ENCODE measurements at regions not wholly inside any gene's neighbourhood (a gene's known extent, or its start where the extent isn't known, plus 50 kb on each side); places are given as distances from the start of the nearest gene placed in this dataset.

- peaks cover 0 to 1% (median 0%) of the 10 kb centered on the region in 7 donors for H3K9me3 Mint-ChIP-seq
- peaks cover 16% of the 10 kb centered on the region for H3K27me3 Mint-ChIP-seq
- H3K27ac Mint-ChIP-seq, result no peak overlapping the region
- Histone ChIP-seq H3K27ac (ENCODE audit: insufficient read depth, low read length, poor library complexity, severe bottlenecking) (no peak overlapping the region), H3K36me3 (ENCODE audit: control insufficient read depth, insufficient read depth, low read length) (no peaks in the 10 kb centered on the region), H3K4me3 (ENCODE audit: low read depth, low read length) (no peak overlapping the region), H3K4me1 (ENCODE audit: control insufficient read depth, insufficient read depth, low read length, poor library complexity, severe bottlenecking) (no peaks in the 10 kb centered on the region), H3K9me3 (ENCODE audit: control insufficient read depth in 2 of 2, low read length in 2 of 2) (no peaks in the 10 kb centered on the region), H3K27me3 (ENCODE audit: control insufficient read depth, insufficient read depth, low read length) (no peaks in the 10 kb centered on the region)
- H3K4me1 Mint-ChIP-seq, result no peaks in the 10 kb centered on the region
- H3K36me3 Mint-ChIP-seq, result peaks cover 4% of the 10 kb centered on the region
- DNase-seq (no peak), ATAC-seq (ENCODE audit: low read depth in 2 of 2) (no peak)
- H3K4me3 Mint-ChIP-seq, result no peak overlapping the region
Observed at GRCh38 chr5:109982966-109983534, 293.3 kb downstream of the MAN2A1 start.

- Histone ChIP-seq H3K27ac (ENCODE audit: insufficient read depth, low read length, poor library complexity, severe bottlenecking) (no peak overlapping the region), H3K4me3 (ENCODE audit: low read depth, low read length) (no peak overlapping the region), H3K9me3 (ENCODE audit: control insufficient read depth in 2 of 2, low read length in 2 of 2) (no peaks in the 10 kb centered on the region), H3K36me3 (ENCODE audit: control insufficient read depth, insufficient read depth, low read length) (no peaks in the 10 kb centered on the region), H3K4me1 (ENCODE audit: control insufficient read depth, insufficient read depth, low read length, poor library complexity, severe bottlenecking) (no peaks in the 10 kb centered on the region), H3K27me3 (ENCODE audit: control insufficient read depth, insufficient read depth, low read length) (peaks cover 3% of the 10 kb centered on the region)
- Mint-ChIP-seq H3K27me3 (peaks cover 14% of the 10 kb centered on the region), H3K27ac (no peak overlapping the region), H3K36me3 (peaks cover 4% of the 10 kb centered on the region), H3K9me3 (peaks cover 0 to 3% (median 0%) of the 10 kb centered on the region in 7 donors), H3K4me3 (no peak overlapping the region), H3K4me1 (no peaks in the 10 kb centered on the region)
- DNase-seq, result no peak
- ATAC-seq (ENCODE audit: low read depth in 2 of 2), result no peak
Observed at GRCh38 chr5:109986726-109987125, 297.0 kb downstream of the MAN2A1 start.

GRCh38 chr5:109987355-109987754 is 297.6 kb downstream of the MAN2A1 start:
- H3K36me3 Mint-ChIP-seq, result peaks cover 4% of the 10 kb centered on the region
- Histone ChIP-seq H3K4me1 (ENCODE audit: control insufficient read depth, insufficient read depth, low read length, poor library complexity, severe bottlenecking) (no peaks in the 10 kb centered on the region), H3K27ac (ENCODE audit: insufficient read depth, low read length, poor library complexity, severe bottlenecking) (no peak overlapping the region), H3K9me3 (ENCODE audit: control insufficient read depth in 2 of 2, low read length in 2 of 2) (no peaks in the 10 kb centered on the region), H3K36me3 (ENCODE audit: control insufficient read depth, insufficient read depth, low read length) (no peaks in the 10 kb centered on the region), H3K27me3 (ENCODE audit: control insufficient read depth, insufficient read depth, low read length) (peaks cover 3% of the 10 kb centered on the region), H3K4me3 (ENCODE audit: low read depth, low read length) (no peak overlapping the region)
- H3K4me3 Mint-ChIP-seq, result no peak overlapping the region
- H3K27me3 Mint-ChIP-seq, result peaks cover 14% of the 10 kb centered on the region
- peaks cover 0 to 4% (median 0%) of the 10 kb centered on the region in 7 donors for H3K9me3 Mint-ChIP-seq
- DNase-seq (no peak), ATAC-seq (ENCODE audit: low read depth in 2 of 2) (no peak)
- H3K4me1 Mint-ChIP-seq, result no peaks in the 10 kb centered on the region
- peak overlapping the region in 1 of 3 donors; percentile 33 for H3K27ac Mint-ChIP-seq

GRCh38 chr5:109987970-109988369 is 298.2 kb downstream of the MAN2A1 start:
- DNase-seq, result no peak
- no peak overlapping the region for H3K27ac Mint-ChIP-seq

GRCh38 chr5:109989161-109989560 is 299.4 kb downstream of the MAN2A1 start:
- H3K27me3 ChIP-seq (ENCODE audit: control insufficient read depth, insufficient read depth, low read length), result peaks cover 3% of the 10 kb centered on the region
- Mint-ChIP-seq H3K4me1 (no peaks in the 10 kb centered on the region), H3K36me3 (peaks cover 4% of the 10 kb centered on the region), H3K9me3 (peaks cover 0 to 4% (median 0%) of the 10 kb centered on the region in 7 donors), H3K4me3 (no peak overlapping the region), H3K27me3 (peaks cover 14% of the 10 kb centered on the region), H3K27ac (no peak overlapping the region)
- no peak for DNase-seq
- no peak overlapping the region for H3K4me3 ChIP-seq (ENCODE audit: low read depth, low read length)
- no peaks in the 10 kb centered on the region for H3K36me3 ChIP-seq (ENCODE audit: control insufficient read depth, insufficient read depth, low read length)
- no peak overlapping the region for H3K27ac ChIP-seq (ENCODE audit: insufficient read depth, low read length, poor library complexity, severe bottlenecking)
- no peaks in the 10 kb centered on the region for H3K9me3 ChIP-seq (ENCODE audit: control insufficient read depth in 2 of 2, low read length in 2 of 2)
- H3K4me1 ChIP-seq (ENCODE audit: control insufficient read depth, insufficient read depth, low read length, poor library complexity, severe bottlenecking), result no peaks in the 10 kb centered on the region
- no peak for ATAC-seq (ENCODE audit: low read depth in 2 of 2)

More at GRCh38 chr5:109987970-109988369, 298.2 kb downstream of the MAN2A1 start:
- Histone ChIP-seq H3K36me3 (ENCODE audit: control insufficient read depth, insufficient read depth, low read length) (no peaks in the 10 kb centered on the region), H3K4me3 (ENCODE audit: low read depth, low read length) (no peak overlapping the region), H3K27me3 (ENCODE audit: control insufficient read depth, insufficient read depth, low read length) (peaks cover 3% of the 10 kb centered on the region), H3K9me3 (ENCODE audit: control insufficient read depth in 2 of 2, low read length in 2 of 2) (no peaks in the 10 kb centered on the region), H3K27ac (ENCODE audit: insufficient read depth, low read length, poor library complexity, severe bottlenecking) (no peak overlapping the region), H3K4me1 (ENCODE audit: control insufficient read depth, insufficient read depth, low read length, poor library complexity, severe bottlenecking) (no peaks in the 10 kb centered on the region)
- peaks cover 14% of the 10 kb centered on the region for H3K27me3 Mint-ChIP-seq
- no peaks in the 10 kb centered on the region for H3K4me1 Mint-ChIP-seq
- peaks cover 4% of the 10 kb centered on the region for H3K36me3 Mint-ChIP-seq
- H3K9me3 Mint-ChIP-seq, result peaks cover 0 to 4% (median 0%) of the 10 kb centered on the region in 7 donors
- H3K4me3 Mint-ChIP-seq, result no peak overlapping the region
- no peak for ATAC-seq (ENCODE audit: low read depth in 2 of 2)

GRCh38 chr5:109989994-109990722 is 300.4 kb downstream of the MAN2A1 start:
- no peaks in the 10 kb centered on the region for H3K4me1 ChIP-seq (ENCODE audit: control insufficient read depth, insufficient read depth, low read length, poor library complexity, severe bottlenecking)
- H3K27ac ChIP-seq (ENCODE audit: insufficient read depth, low read length, poor library complexity, severe bottlenecking), result no peak overlapping the region
- H3K9me3 ChIP-seq (ENCODE audit: control insufficient read depth in 2 of 2, low read length in 2 of 2), result no peaks in the 10 kb centered on the region
- no peak for ATAC-seq (ENCODE audit: low read depth in 2 of 2)
- peaks cover 3% of the 10 kb centered on the region for H3K27me3 ChIP-seq (ENCODE audit: control insufficient read depth, insufficient read depth, low read length)
- Mint-ChIP-seq H3K36me3 (peaks cover 3% of the 10 kb centered on the region), H3K27ac (no peak overlapping the region), H3K4me3 (no peak overlapping the region), H3K4me1 (no peaks in the 10 kb centered on the region), H3K27me3 (peaks cover 14% of the 10 kb centered on the region), H3K9me3 (peaks cover 0 to 4% (median 0%) of the 10 kb centered on the region in 7 donors)
- H3K36me3 ChIP-seq (ENCODE audit: control insufficient read depth, insufficient read depth, low read length), result no peaks in the 10 kb centered on the region
- no peak overlapping the region for H3K4me3 ChIP-seq (ENCODE audit: low read depth, low read length)
- no peak for DNase-seq

- H3K27me3 ChIP-seq (ENCODE audit: control insufficient read depth, insufficient read depth, low read length), result peaks cover 3% of the 10 kb centered on the region
- H3K9me3 Mint-ChIP-seq, result peaks cover 0 to 4% (median 0%) of the 10 kb centered on the region in 7 donors
- H3K4me1 Mint-ChIP-seq, result no peaks in the 10 kb centered on the region
- H3K27ac ChIP-seq (ENCODE audit: insufficient read depth, low read length, poor library complexity, severe bottlenecking), result no peak overlapping the region
- H3K4me3 Mint-ChIP-seq, result no peak overlapping the region
- no peaks in the 10 kb centered on the region for H3K36me3 ChIP-seq (ENCODE audit: control insufficient read depth, insufficient read depth, low read length)
- no peak for ATAC-seq (ENCODE audit: low read depth in 2 of 2)
- no peaks in the 10 kb centered on the region for H3K9me3 ChIP-seq (ENCODE audit: control insufficient read depth in 2 of 2, low read length in 2 of 2)
- DNase-seq, result no peak
- H3K4me3 ChIP-seq (ENCODE audit: low read depth, low read length), result no peak overlapping the region
- no peaks in the 10 kb centered on the region for H3K36me3 Mint-ChIP-seq
- no peaks in the 10 kb centered on the region for H3K4me1 ChIP-seq (ENCODE audit: control insufficient read depth, insufficient read depth, low read length, poor library complexity, severe bottlenecking)
- H3K27me3 Mint-ChIP-seq, result peaks cover 8% of the 10 kb centered on the region
- H3K27ac Mint-ChIP-seq, result no peak overlapping the region
Observed at GRCh38 chr5:109990723-109991359, 301.1 kb downstream of the MAN2A1 start.

All from CD4-positive, CD25-positive, alpha-beta regulatory T cell (primary cell).